Mammary epithelial cell (primary cell): ENCODE measurements at regions not wholly inside any gene's neighbourhood (a gene's known extent, or its start where the extent isn't known, plus 50 kb on each side); places are given as distances from the start of the nearest gene placed in this dataset.

Source experiments
- CTCF ChIP-seq, 2 donors: IDR thresholded peaks in 1 of 2; conservative IDR thresholded peaks in 1 of 2; 2 replicates each; pipeline ENCODE4 v1.5.1; 2011 to 2012; ENCODE audit warnings: inconsistent platforms in 2 of 2, low read length in 2 of 2, mild to moderate bottlenecking in 2 of 2, control low read depth in 1 of 2, low read depth in 1 of 2; ENCODE audit not compliant: insufficient read depth in 1 of 2; ENCODE audit errors: extremely low read depth in 1 of 2
- EZH2 ChIP-seq: IDR thresholded peaks from 2 replicates; pipeline ENCODE4 v1.6.1; 2012; ENCODE audit warnings: low read length, inconsistent platforms, borderline replicate concordance

GRCh38 chr12:113559466-113559865 is 87.8 kb upstream of the LHX5 start:
- TF ChIP-seq CTCF (conservative IDR thresholded peaks at IDR 0.05 in 1 of 2, IDR thresholded peaks at IDR 0.05 in 1 of 2; ENCODE audit: extremely low read depth in 1 of 2, insufficient read depth in 1 of 2, low read depth in 1 of 2, low read length in 2 of 2): no peak
- TF ChIP-seq EZH2: no peak
